ENCODE measurements at regions not wholly inside any gene's neighbourhood (a gene's known extent, or its start where the extent isn't known, plus 50 kb on each side); places are given as distances from the start of the nearest gene placed in this dataset.

GRCh38 chr2:66105066-66105753 is 329.7 kb upstream of the MEIS1 start:
- H3K79me2 ChIP-seq (ENCODE audit: insufficient read depth, low read length): no peaks in the 10 kb centered on the region
- H2AFZ ChIP-seq (ENCODE audit: low read length): no peak overlapping the region
- FAIRE-seq (no peak), ATAC-seq (no peak), DNase-seq (ENCODE audit: low spot score) (no peak)
- no peaks in the 10 kb centered on the region for H3K27me3 ChIP-seq (ENCODE audit: control insufficient read depth in 1 of 2, insufficient read depth in 2 of 2, low read length in 2 of 2)
- in situ Hi-C loops (cut with HindIII; ENCODE audit: extremely low pct_ligation_motif_present, low pct_unique_long_range_greater_than_20kb) (no loop called here), intact Hi-C loops (cut with micrococcal nuclease; ENCODE audit: unreplicated experiment) (no loop called here)
- 19% methylated on average over 5 of the region's 5 CpGs for WGBS (ENCODE audit: low lambda C conversion rate)
- ChIA-PET CTCF (ENCODE audit: low intra/inter-chr PET ratio, low total read pairs) (no interaction called here), POLR2A (no interaction called here)
- no TSS peak for BruUV-seq (replicated peaks)
- no peak overlapping the region for H3K27ac ChIP-seq (ENCODE audit: extremely low read length, insufficient read depth, low read length)
- H3K4me1 ChIP-seq (ENCODE audit: insufficient read depth, low read length): no peaks in the 10 kb centered on the region
- no peak overlapping the region for H3K4me3 ChIP-seq (replicated peaks in 1 of 3; ENCODE audit: insufficient read depth in 1 of 3, low read depth in 2 of 3, low read length in 3 of 3)
- no peak for TF ChIP-seq RELA (CRISPR knock-in tag; IDR thresholded peaks at IDR 0.05)
- peak; percentile 29; the same call in 1 of the 2 replicates for TF ChIP-seq CEBPB (IDR thresholded peaks at IDR 0.05; ENCODE audit: borderline replicate concordance, low read depth, low read length)
- no peak overlapping the region for H3K9ac ChIP-seq (ENCODE audit: insufficient read depth, low read depth, low read length)
- no peak overlapping the region for H3K4me2 ChIP-seq (ENCODE audit: low read depth, low read length)
- no peaks in the 10 kb centered on the region for H4K20me1 ChIP-seq (ENCODE audit: insufficient read depth, low read length)
- H3K9me3 ChIP-seq (ENCODE audit: low read length): no peaks in the 10 kb centered on the region
- no peaks in the 10 kb centered on the region for H3K36me3 ChIP-seq (replicated peaks in 1 of 2; ENCODE audit: control insufficient read depth in 1 of 2, insufficient read depth in 2 of 2, low read length in 2 of 2)

DNA sequence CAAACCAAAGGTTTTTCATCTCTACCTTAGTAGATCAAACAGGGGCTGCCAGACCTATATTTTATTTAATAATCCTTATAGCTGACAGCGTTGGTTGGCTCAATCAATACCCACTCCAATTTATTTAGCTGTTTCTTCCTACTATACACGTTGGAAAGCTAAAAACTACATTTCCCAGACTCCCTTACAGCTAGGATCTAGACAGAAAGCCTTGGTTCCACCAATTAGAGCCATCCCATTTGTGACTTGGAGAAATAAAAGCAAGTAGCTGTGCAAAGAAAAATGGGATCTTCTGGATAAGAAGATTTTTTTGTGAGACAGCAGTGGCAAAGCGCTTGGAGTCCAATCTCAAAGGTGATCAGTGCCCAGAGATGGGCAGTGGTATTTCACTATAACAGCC is 331.3 kb upstream of the MEIS1 start:
- ChIA-PET POLR2A (no interaction called here), CTCF (ENCODE audit: low intra/inter-chr PET ratio, low total read pairs) (no interaction called here)
- H3K4me1 ChIP-seq (ENCODE audit: insufficient read depth, low read length): no peaks in the 10 kb centered on the region
- FAIRE-seq (no peak), ATAC-seq (no peak), DNase-seq (ENCODE audit: low spot score) (no peak)
- BruUV-seq (replicated peaks): no TSS peak
- no peak overlapping the region for H3K27ac ChIP-seq (ENCODE audit: extremely low read length, insufficient read depth, low read length)
- intact Hi-C loops (cut with micrococcal nuclease; ENCODE audit: unreplicated experiment) (no loop called here), in situ Hi-C loops (cut with HindIII; ENCODE audit: extremely low pct_ligation_motif_present, low pct_unique_long_range_greater_than_20kb) (no loop called here)
- H3K9ac ChIP-seq (ENCODE audit: insufficient read depth, low read depth, low read length): no peak overlapping the region
- no peak overlapping the region for H2AFZ ChIP-seq (ENCODE audit: low read length)
- no peak overlapping the region for H3K4me3 ChIP-seq (replicated peaks in 1 of 3; ENCODE audit: insufficient read depth in 1 of 3, low read depth in 2 of 3, low read length in 3 of 3)
- H3K27me3 ChIP-seq (ENCODE audit: control insufficient read depth in 1 of 2, insufficient read depth in 2 of 2, low read length in 2 of 2): no peaks in the 10 kb centered on the region
- no peak overlapping the region for H3K4me2 ChIP-seq (ENCODE audit: low read depth, low read length)
- H3K9me3 ChIP-seq (ENCODE audit: low read length): no peaks in the 10 kb centered on the region
- no peaks in the 10 kb centered on the region for H3K79me2 ChIP-seq (ENCODE audit: insufficient read depth, low read length)
- H3K36me3 ChIP-seq (replicated peaks in 1 of 2; ENCODE audit: control insufficient read depth in 1 of 2, insufficient read depth in 2 of 2, low read length in 2 of 2): no peaks in the 10 kb centered on the region
- no peaks in the 10 kb centered on the region for H4K20me1 ChIP-seq (ENCODE audit: insufficient read depth, low read length)
- 2% methylated on average over 3 of the region's 3 CpGs for WGBS (ENCODE audit: low lambda C conversion rate)
- TF ChIP-seq ATF1 (CRISPR knock-in tag; IDR thresholded peaks at IDR 0.05) (no peak), FOXP1 (IDR thresholded peaks at IDR 0.05) (no peak), FOXP1 (CRISPR knock-in tag; IDR thresholded peaks at IDR 0.05) (no peak), ZNF33B (CRISPR knock-in tag; IDR thresholded peaks at IDR 0.05) (no peak), PRPF4 (IDR thresholded peaks at IDR 0.05; ENCODE audit: low read depth, low read length, poor library complexity, severe bottlenecking) (no peak), NFE2 (CRISPR knock-in tag; IDR thresholded peaks at IDR 0.05) (no peak), E2F1 (CRISPR knock-in tag; IDR thresholded peaks at IDR 0.05) (no peak), ZSCAN22 (CRISPR knock-in tag; IDR thresholded peaks at IDR 0.05) (no peak)
- TF ChIP-seq, protein P1, sequence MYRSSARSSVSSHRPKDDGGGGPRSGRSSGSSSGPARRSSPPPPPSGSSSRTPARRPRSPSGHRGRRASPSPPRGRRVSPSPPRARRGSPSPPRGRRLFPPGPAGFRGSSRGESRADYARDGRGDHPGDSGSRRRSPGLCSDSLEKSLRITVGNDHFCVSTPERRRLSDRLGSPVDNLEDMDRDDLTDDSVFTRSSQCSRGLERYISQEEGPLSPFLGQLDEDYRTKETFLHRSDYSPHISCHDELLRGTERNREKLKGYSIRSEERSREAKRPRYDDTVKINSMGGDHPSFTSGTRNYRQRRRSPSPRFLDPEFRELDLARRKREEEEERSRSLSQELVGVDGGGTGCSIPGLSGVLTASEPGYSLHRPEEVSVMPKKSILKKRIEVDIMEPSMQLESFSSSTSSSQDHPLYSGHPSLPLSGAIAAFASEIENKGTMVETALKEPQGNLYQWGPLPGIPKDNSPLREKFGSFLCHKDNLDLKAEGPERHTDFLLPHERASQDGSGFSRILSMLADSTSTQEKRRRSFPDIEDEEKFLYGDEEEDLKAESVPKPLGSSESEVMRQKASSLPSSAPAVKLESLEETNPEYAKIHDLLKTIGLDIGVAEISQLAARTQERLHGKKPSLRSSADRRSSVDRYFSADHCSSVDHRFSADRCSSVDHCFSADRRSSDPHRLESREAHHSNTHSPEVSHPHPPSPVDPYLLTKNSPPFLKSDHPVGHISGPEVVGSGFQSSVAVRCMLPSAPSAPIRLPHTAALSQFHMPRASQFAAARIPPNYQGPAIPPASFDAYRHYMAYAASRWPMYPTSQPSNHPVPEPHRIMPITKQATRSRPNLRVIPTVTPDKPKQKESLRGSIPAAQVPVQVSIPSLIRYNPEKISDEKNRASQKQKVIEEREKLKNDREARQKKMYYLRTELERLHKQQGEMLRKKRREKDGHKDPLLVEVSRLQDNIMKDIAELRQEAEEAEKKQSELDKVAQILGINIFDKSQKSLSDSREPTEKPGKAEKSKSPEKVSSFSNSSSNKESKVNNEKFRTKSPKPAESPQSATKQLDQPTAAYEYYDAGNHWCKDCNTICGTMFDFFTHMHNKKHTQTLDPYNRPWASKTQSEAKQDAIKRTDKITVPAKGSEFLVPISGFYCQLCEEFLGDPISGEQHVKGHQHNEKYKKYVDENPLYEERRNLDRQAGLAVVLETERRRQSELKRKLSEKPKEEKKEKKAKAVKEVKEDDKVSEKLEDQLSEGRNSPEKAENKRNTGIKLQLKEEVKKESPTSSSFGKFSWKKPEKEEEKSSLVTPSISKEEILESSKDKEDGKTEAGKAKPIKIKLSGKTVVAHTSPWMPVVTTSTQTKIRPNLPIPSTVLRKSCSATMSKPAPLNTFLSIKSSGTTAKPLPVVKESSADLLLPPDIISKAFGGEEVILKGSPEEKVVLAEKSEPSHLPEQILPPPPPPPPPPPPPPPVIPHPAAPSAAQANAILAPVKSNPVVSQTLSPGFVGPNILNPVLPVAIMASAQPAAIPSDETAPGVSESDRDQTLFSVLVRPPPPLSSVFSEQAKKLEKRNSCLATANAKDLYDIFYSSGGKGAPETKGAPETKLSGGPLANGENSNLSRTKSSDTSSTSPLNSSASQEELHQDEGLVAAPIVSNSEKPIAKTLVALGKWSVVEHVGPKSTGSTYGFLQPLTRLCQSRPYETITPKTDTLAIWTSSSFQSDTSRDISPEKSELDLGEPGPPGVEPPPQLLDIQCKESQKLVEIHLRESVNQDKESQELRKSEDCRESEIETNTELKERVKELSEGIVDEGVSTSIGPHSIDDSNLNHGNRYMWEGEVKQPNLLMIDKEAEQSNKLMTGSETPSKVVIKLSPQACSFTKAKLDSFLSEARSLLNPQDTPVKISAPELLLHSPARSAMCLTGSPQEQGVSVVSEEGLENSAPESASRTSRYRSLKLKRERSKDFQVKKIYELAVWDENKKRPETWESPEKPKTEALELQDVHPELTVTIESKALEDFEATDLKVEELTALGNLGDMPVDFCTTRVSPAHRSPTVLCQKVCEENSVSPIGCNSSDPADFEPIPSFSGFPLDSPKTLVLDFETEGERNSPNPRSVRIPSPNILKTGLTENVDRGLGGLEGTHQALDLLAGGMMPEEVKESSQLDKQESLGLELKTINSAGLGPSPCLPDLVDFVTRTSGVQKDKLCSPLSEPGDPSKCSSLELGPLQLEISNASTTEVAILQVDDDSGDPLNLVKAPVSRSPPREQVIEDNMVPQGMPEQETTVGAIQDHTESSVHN (CRISPR knock-in tag; IDR thresholded peaks at IDR 0.05): no peak
